Neural progenitor cell (in vitro differentiated cells): ENCODE measurements at regions not wholly inside any gene's neighbourhood (a gene's known extent, or its start where the extent isn't known, plus 50 kb on each side); places are given as distances from the start of the nearest gene placed in this dataset.

Experiments
- DNase-seq: peaks from one replicate; pipeline ENCODE4 v3.0.0-alpha.2; 2016; ENCODE audit warnings: low spot score
- H2AFZ ChIP-seq: fragments of 200-600 bp; sonication (generic); replicated peaks from 2 replicates; pipeline ENCODE4 v1.6.1; 2016; ENCODE audit warnings: antibody characterized with exemption
- H3F3A ChIP-seq: fragments of 200-600 bp; sonication (generic); 2 replicates; pipeline ENCODE4 v1.6.1; 2016; ENCODE audit warnings: antibody characterized with exemption, low read depth
- H3K27ac ChIP-seq: fragments of 200-600 bp; sonication (generic); 2 replicates; pipeline ENCODE4 v1.5.1; 2016; ENCODE audit warnings: mild to moderate bottlenecking
- H3K27me3 ChIP-seq: fragments of 200-600 bp; sonication (generic); 2 replicates; pipeline ENCODE4 v1.6.1; 2016; ENCODE audit warnings: mild to moderate bottlenecking, moderate library complexity
- H3K36me3 ChIP-seq: fragments of 200-600 bp; sonication (generic); 2 replicates; pipeline ENCODE4 v1.5.1; 2016
- H3K4me1 ChIP-seq: fragments of 200-600 bp; sonication (generic); 2 replicates; pipeline ENCODE4 v1.6.1; 2016; ENCODE audit warnings: mixed run types
- H3K4me2 ChIP-seq: fragments of 200-600 bp; sonication (generic); 2 replicates; pipeline ENCODE4 v1.6.1; 2016
- H3K4me3 ChIP-seq: fragments of 200-600 bp; sonication (generic); 2 replicates; pipeline ENCODE4 v1.5.1; 2016
- H3K79me2 ChIP-seq: fragments of 200-600 bp; sonication (generic); 2 replicates; pipeline ENCODE4 v1.6.1; 2016; ENCODE audit warnings: low read depth
- H3K9ac ChIP-seq: fragments of 200-600 bp; sonication (generic); 2 replicates; pipeline ENCODE4 v1.6.1; 2016
- H3K9me3 ChIP-seq: fragments of 200-600 bp; sonication (generic); 2 replicates; pipeline ENCODE4 v1.5.1; 2016; ENCODE audit warnings: low read depth
- H4K20me1 ChIP-seq: fragments of 200-600 bp; sonication (generic); 2 replicates; pipeline ENCODE4 v1.6.1; 2016; ENCODE audit warnings: low read depth
- H3K27ac Mint-ChIP-seq: 3 replicates; pipeline ENCODE4 v1.8.0; 2021; ENCODE audit warnings: mixed read lengths
- H3K27me3 Mint-ChIP-seq: 2 replicates; pipeline ENCODE4 v1.8.0; 2022; ENCODE audit warnings: low read depth, mild to moderate bottlenecking, inconsistent platforms, moderate library complexity, mixed read lengths; ENCODE audit not compliant: insufficient read depth
- H3K36me3 Mint-ChIP-seq: 3 replicates; pipeline ENCODE4 v1.8.0; 2021; ENCODE audit warnings: mixed read lengths
- H3K4me1 Mint-ChIP-seq: 3 replicates; pipeline ENCODE4 v1.8.0; 2021; ENCODE audit warnings: mixed read lengths
- H3K4me3 Mint-ChIP-seq: 3 replicates; pipeline ENCODE4 v1.8.0; 2021; ENCODE audit warnings: mild to moderate bottlenecking, moderate library complexity, mixed read lengths
- H3K9me3 Mint-ChIP-seq: 3 replicates; pipeline ENCODE4 v1.8.0; 2020; ENCODE audit warnings: mixed read lengths
- CTCF ChIP-seq: fragments of 200-600 bp; sonication (generic); IDR thresholded peaks from 2 replicates; pipeline ENCODE4 v1.5.1; 2017; ENCODE audit warnings: antibody characterized with exemption, mild to moderate bottlenecking
- EZH2 ChIP-seq: fragments of 200-600 bp; sonication (generic); IDR thresholded peaks from 2 replicates; pipeline ENCODE4 v1.6.1; 2017; ENCODE audit warnings: antibody characterized with exemption, mild to moderate bottlenecking, moderate library complexity
- EZH2phosphoT487 ChIP-seq: fragments of 200-600 bp; sonication (generic); IDR thresholded peaks from 2 replicates; pipeline ENCODE4 v1.6.1; 2017; ENCODE audit warnings: antibody characterized with exemption

DNA sequence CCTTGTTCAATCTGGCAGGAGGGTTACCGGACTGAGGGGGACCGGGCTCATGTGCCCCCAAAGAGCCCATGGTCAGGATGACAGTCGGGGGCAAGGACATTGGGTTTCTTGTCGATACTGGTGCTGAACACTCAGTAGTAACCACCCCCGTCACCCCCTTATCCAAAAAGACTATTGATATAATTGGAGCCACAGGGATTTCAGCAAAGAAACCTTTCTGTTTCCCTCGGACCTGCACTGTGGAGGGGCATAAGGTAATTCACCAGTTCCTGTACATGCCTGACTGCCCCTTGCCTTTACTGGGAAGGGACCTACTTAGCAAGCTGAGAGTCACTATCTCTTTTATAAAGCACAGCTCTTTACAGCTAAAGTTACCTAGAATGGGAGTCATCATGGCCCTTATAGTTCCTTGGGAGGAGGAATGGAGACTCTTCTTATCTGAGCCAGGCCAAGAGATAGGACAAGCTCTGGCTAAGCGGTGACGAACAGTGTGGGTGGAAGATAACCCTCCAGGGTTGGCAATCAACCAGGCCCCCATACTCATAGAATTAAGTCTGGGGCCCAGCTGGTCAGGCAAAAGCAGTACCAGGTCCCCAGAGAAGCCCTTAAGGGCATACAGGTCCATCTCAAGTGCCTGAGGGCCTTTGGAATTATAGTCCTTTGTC, 603.7 kb downstream of the UQCRFS1 start:
- H3K4me1 ChIP-seq, result no peaks in the 10 kb centered on the region
- H4K20me1 ChIP-seq, result no peaks in the 10 kb centered on the region
- Mint-ChIP-seq H3K4me3 (no peak overlapping the region), H3K9me3 (peaks cover 27% of the 10 kb centered on the region), H3K36me3 (no peaks in the 10 kb centered on the region), H3K4me1 (no peaks in the 10 kb centered on the region), H3K27ac (no peak overlapping the region), H3K27me3 (peaks cover 12% of the 10 kb centered on the region)
- H3K36me3 ChIP-seq, result no peaks in the 10 kb centered on the region
- H3K27me3 ChIP-seq, result no peaks in the 10 kb centered on the region
- H3K9ac ChIP-seq, result no peak overlapping the region
- no peaks in the 10 kb centered on the region for H3K79me2 ChIP-seq
- H3F3A ChIP-seq, result no peaks in the 10 kb centered on the region
- no peak for TF ChIP-seq EZH2phosphoT487
- DNase-seq, result no peak
- no peaks in the 10 kb centered on the region for H3K9me3 ChIP-seq
- H3K4me3 ChIP-seq, result no peak overlapping the region
- H3K27ac ChIP-seq, result no peak overlapping the region
- no peak overlapping the region for H2AFZ ChIP-seq
- H3K4me2 ChIP-seq, result no peak overlapping the region

DNA sequence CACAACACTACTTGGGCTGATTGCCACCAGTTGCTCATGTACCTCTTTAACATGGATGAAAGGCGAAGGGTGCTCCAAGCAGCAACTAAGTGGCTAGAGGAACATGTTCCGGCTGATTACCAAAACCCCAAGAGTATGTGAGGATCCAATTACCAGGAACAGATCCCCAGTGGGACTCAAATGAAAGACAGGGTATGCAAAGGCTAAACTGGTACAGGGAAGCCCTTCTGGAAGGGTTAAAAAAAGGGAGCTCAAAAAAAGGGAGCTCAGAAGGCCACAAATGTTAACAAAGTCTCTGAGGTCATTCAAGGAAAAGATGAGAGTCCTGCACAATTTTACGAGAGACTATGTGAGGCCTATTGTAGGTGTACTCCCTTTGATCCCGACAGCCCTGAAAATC, 604.7 kb downstream of the UQCRFS1 start:
- no peaks in the 10 kb centered on the region for H3K4me1 ChIP-seq
- no peaks in the 10 kb centered on the region for H3F3A ChIP-seq
- TF ChIP-seq EZH2 (no peak), CTCF (no peak), EZH2phosphoT487 (no peak)
- Mint-ChIP-seq H3K9me3 (peaks cover 27% of the 10 kb centered on the region), H3K36me3 (no peaks in the 10 kb centered on the region), H3K27ac (no peak overlapping the region), H3K4me3 (no peak overlapping the region), H3K27me3 (peaks cover 9% of the 10 kb centered on the region), H3K4me1 (no peaks in the 10 kb centered on the region)
- no peak overlapping the region for H3K27ac ChIP-seq
- H2AFZ ChIP-seq, result no peak overlapping the region
- H3K27me3 ChIP-seq, result no peaks in the 10 kb centered on the region
- H3K9ac ChIP-seq, result no peak overlapping the region
- no peak for DNase-seq
- no peak overlapping the region for H3K4me2 ChIP-seq
- no peak overlapping the region for H3K4me3 ChIP-seq
- no peaks in the 10 kb centered on the region for H4K20me1 ChIP-seq
- H3K79me2 ChIP-seq, result no peaks in the 10 kb centered on the region
- no peaks in the 10 kb centered on the region for H3K36me3 ChIP-seq
- H3K9me3 ChIP-seq, result no peaks in the 10 kb centered on the region

GRCh38 chr19:28607066-28607583, 605.8 kb downstream of the UQCRFS1 start:
- no peaks in the 10 kb centered on the region for H3K9me3 ChIP-seq
- Mint-ChIP-seq H3K27me3 (peaks cover 9% of the 10 kb centered on the region), H3K36me3 (no peaks in the 10 kb centered on the region), H3K9me3 (peaks cover 27% of the 10 kb centered on the region), H3K4me3 (no peak overlapping the region), H3K4me1 (no peaks in the 10 kb centered on the region), H3K27ac (no peak overlapping the region)
- no peaks in the 10 kb centered on the region for H3K36me3 ChIP-seq
- no peak overlapping the region for H3K4me2 ChIP-seq
- no peak for DNase-seq
- no peaks in the 10 kb centered on the region for H3K4me1 ChIP-seq
- H3K79me2 ChIP-seq, result no peaks in the 10 kb centered on the region
- H3K9ac ChIP-seq, result no peak overlapping the region
- H3K4me3 ChIP-seq, result no peak overlapping the region
- no peaks in the 10 kb centered on the region for H4K20me1 ChIP-seq
- no peak overlapping the region for H3K27ac ChIP-seq
- H3K27me3 ChIP-seq, result no peaks in the 10 kb centered on the region
- no peaks in the 10 kb centered on the region for H3F3A ChIP-seq
- no peak overlapping the region for H2AFZ ChIP-seq
- TF ChIP-seq EZH2phosphoT487 (no peak), CTCF (no peak), EZH2 (no peak)

DNA sequence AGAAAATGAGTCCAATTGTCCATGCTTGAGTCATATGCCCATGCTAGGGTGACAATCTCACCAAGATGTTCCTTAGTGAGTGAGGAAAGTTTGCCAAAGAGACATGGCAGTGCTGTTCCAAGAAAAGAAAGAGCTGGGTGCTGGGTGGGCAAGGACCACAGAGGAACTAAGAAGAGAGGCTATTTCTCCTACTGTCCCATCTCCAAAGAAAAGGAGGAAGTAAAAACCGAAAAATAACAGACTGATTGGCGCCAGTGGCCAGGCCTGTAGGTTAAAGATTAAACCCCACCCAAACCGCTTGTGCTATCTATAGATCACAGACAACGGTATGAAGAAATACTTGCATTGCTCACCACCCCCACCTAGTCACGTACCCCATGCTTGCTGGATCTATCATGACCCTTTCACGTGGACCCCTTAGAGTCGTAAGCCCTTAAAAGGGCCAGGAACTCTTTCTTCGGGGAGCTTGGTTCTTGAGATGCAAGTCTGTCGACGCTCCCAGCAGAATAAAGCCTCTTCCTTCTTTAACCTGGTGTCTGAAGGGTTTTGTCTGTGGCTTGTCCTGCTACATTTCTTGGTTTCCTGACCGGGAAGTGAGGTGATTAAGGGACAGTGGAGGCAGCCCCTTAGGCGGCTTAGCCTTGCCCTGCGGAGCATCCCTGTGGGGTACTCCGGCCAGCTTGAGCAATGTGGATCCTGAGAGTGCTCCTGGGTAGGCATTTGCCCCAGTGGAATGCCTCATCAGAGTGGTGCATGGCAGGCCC, 606.5 kb downstream of the UQCRFS1 start:
- H3K27ac ChIP-seq, result no peak overlapping the region
- H4K20me1 ChIP-seq, result no peaks in the 10 kb centered on the region
- no peak overlapping the region for H3K4me3 ChIP-seq
- no peaks in the 10 kb centered on the region for H3K36me3 Mint-ChIP-seq
- no peak overlapping the region for H2AFZ ChIP-seq
- no peak for DNase-seq
- no peaks in the 10 kb centered on the region for H3F3A ChIP-seq
- peaks cover 27% of the 10 kb centered on the region for H3K9me3 Mint-ChIP-seq
- H3K27me3 Mint-ChIP-seq, result peaks cover 9% of the 10 kb centered on the region
- H3K4me2 ChIP-seq, result no peak overlapping the region
- no peak overlapping the region for H3K27ac Mint-ChIP-seq
- no peaks in the 10 kb centered on the region for H3K4me1 Mint-ChIP-seq
- TF ChIP-seq CTCF (no peak), EZH2 (no peak), EZH2phosphoT487 (no peak)
- H3K4me1 ChIP-seq, result no peaks in the 10 kb centered on the region
- H3K9me3 ChIP-seq, result no peaks in the 10 kb centered on the region
- H3K36me3 ChIP-seq, result no peaks in the 10 kb centered on the region
- H3K27me3 ChIP-seq, result no peaks in the 10 kb centered on the region
- no peak overlapping the region for H3K4me3 Mint-ChIP-seq
- no peaks in the 10 kb centered on the region for H3K79me2 ChIP-seq
- no peak overlapping the region for H3K9ac ChIP-seq
